Stimulated activated CD8-positive, alpha-beta memory T cell treated with anti-CD3 and anti-CD28 coated beads, Interleukin-7, amount 100 ng/mL, for 4 hours (primary cell): ENCODE measurements at regions not wholly inside any gene's neighbourhood (a gene's known extent, or its start where the extent isn't known, plus 50 kb on each side); places are given as distances from the start of the nearest gene placed in this dataset.

Source experiments
- DNase-seq, 2 donors: peaks; one replicate each; pipeline ENCODE4 v3.0.0-alpha.2; 2020; ENCODE audit warnings: low read depth in 2 of 2

DNA sequence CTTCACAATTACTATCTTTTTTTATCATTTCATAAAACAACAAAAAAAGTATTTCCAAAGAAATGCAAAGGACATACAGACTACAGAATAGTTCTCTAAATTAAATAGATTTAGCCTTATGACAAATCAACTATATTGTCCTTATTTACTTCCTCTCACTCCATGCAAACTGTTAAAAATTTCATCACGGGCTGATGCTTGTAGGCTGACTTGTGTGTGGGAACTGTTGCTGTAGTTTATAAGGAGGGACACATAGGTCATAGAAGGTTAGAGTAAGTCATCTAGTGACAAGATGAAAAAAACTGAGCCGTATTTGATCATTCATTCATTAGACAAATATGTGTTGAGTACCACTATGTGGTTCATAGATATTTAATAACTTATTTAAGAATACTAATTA, 232.5 kb upstream of the TBL1XR1 start:
- no peak for DNase-seq

DNA sequence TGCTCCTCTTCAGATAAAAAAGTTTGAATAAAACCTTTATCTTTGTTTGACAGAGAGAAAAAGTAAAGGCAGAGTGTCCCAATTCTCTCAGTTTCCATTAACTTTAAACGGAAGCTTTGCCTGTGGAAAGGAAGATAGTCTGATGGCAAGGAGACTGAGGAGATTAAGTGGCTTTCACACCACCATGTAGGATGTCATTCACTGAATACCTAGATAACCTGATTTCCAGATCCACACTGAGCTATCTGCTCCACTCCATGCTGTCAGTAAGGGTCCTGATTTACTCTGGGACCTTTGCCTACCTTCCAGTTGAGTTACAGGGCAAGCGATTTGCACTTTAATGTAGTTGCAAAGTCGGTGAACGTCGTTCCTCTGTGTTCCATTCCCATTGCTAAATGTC, 233.4 kb upstream of the TBL1XR1 start:
- DNase-seq: no peak

DNA sequence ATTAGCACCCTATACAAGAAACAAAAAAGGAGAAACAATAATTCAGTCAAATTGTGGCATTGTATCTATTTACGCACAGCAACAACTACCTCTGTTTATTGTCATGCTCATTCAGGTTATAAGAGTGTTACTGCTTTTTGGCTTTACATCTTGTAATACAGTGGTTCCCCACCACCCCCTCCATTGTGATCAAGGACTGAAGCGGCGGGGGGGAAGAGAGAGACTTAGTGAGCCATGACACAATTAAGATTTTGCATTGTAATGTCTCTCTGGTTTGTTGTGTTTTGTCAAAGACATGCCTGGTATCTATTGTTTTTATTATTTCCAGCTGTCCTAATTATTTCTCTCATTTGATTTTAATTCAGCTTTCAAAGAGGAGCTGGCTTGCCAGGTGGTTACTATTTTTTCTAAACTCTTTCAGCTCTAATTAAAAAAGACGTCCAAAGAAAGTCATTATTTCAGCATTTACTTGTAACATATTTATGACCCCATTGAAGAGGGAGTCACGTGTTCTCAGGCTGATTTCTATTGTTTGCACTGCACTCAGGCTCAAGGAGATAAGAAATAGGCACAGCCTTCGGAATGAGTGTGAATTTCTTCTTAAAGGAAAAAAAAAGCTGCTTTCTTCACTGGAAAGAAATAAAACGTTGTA, 234.4 kb upstream of the TBL1XR1 start:
- no peak for DNase-seq

DNA sequence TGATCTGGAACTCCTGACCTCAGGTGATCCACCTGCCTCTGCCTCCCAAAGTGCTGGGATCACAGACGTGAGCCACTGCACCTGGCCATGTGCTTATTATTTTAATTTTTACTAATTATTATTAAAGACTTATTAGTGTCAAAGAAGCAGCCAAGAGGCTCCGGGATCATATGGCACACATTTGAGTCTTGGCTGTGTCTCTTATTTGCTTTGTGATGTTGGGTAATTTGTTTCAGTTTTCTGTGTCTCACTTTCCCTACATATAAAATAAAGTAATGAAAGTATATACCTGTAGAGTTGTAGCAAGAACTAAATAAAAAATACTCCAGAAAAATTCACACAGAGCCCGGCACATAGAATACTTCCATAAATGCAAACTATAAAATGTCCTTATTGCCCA, 238.0 kb upstream of the TBL1XR1 start:
- no peak for DNase-seq

- DNase-seq: no peak
These were observed 240.4 kb upstream of the TBL1XR1 start for GRCh38 chr3:177437513-177438337.

GRCh38 chr3:177438596-177439220, 241.4 kb upstream of the TBL1XR1 start:
- no peak for DNase-seq

DNA sequence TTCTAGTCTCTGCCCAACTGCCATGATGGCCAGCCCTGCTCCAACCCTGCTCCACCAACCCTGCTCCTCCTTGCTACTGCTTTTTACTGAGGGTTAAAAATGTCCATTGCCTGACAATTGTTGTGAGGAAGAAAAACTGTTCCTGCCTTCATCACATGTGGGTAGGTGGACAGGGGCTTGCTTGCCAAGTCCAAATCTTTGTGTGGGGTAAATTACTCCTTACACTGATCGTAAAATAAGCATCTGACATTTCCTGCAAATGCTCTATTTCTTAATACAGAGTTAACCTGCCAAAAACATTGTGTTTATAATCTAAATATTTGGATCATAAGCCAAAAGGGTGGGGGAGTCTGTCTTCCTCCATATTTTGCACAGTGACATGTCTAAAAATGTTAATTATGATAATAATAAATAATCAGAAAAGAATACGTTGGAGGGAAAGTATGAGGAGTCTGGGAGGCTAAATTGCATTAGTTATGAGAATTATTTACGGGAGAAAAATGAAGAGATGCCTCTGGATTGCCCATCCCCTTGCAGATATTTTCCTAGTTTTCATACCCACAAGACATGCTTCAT, 242.5 kb upstream of the TBL1XR1 start:
- DNase-seq: no peak

GRCh38 chr3:177440456-177441104, 243.3 kb upstream of the TBL1XR1 start:
- DNase-seq: no peak

DNA sequence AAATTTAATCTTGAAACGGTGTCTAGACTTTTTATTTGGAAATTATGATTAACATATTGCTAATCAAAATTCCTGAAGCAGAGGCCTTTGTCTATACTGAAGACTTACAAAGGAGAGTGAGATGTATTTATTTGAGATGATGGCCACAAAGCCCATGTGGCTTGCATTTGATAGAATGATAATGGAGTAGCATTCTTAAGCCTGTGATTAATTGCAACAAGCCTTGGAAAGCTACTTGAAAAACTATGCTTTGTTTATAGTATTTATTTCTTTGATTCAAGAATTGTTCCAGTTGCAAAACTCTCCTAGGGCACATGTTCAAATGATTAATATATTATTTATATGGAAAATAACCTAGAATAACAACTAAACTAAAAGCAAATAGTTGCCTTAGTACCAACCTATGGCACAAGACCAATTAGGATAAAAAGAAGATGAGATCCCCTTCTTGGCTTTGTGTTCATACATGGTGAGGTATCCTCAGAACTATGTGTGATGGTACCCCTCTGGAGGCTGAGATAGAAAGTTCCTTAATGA, 244.1 kb upstream of the TBL1XR1 start:
- no peak for DNase-seq

GRCh38 chr3:177441813-177442646, 244.7 kb upstream of the TBL1XR1 start:
- DNase-seq: no peak

DNA sequence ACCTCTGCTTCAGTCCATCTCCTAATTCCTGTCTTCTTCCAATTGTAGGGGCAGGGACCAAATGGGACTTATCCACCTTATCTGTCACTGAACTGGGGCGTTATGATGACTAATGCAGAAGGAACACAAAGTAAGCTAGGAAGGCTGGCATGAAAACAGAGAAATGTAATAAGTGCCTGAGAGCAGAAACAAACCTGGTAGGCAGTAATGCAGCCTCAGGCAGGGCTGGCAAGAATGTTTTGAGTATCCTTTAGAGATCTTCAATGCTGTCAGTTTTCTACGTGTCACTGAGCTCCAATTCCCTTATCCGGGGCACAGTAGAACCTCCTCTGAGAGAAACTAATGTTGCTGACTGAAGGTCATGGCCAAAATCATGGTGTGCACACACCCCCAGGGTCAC, 246.2 kb upstream of the TBL1XR1 start:
- no peak for DNase-seq

- no peak for DNase-seq
These were observed 247.4 kb upstream of the TBL1XR1 start for GRCh38 chr3:177444696-177445095.

DNA sequence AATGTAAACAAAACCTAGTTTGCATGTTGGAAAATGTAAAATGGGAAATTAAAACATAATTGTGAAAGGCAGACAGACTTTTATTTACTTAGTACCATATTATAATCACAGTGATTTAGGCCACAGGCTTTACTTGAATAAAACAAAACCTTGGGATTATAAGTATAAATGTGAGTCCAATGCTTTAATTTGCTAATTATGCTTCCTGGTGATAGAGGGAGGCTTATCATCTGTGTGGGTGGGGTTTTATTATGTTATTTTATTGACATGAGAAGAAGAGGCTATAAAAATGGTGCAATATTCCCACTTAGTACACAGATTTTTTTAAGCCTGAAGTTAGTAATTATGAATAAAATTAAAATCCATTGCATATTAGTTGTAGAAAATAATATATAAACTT, 248.3 kb upstream of the TBL1XR1 start:
- DNase-seq: no peak

GRCh38 chr3:177446165-177446601, 248.9 kb upstream of the TBL1XR1 start:
- no peak for DNase-seq

GRCh38 chr3:177447938-177448337, 250.7 kb upstream of the TBL1XR1 start:
- DNase-seq: no peak

GRCh38 chr3:177448987-177449359, 251.7 kb upstream of the TBL1XR1 start:
- no peak for DNase-seq

GRCh38 chr3:177449360-177450006, 252.2 kb upstream of the TBL1XR1 start:
- DNase-seq: no peak

- DNase-seq: no peak
These were observed 254.0 kb upstream of the TBL1XR1 start for GRCh38 chr3:177451301-177451750.

- no peak for DNase-seq
These were observed 254.9 kb upstream of the TBL1XR1 start for GRCh38 chr3:177451864-177452830.
